CD14-positive monocyte (primary cell): ENCODE measurements at regions not wholly inside any gene's neighbourhood (a gene's known extent, or its start where the extent isn't known, plus 50 kb on each side); places are given as distances from the start of the nearest gene placed in this dataset.

Source experiments
- DNase-seq, 3 donors: peaks; one replicate each; pipeline ENCODE4 v3.0.0-alpha.2; 2011 to 2022
- H2AFZ ChIP-seq: 2 replicates; pipeline ENCODE4 v1.6.0; 2012; ENCODE audit warnings: mild to moderate bottlenecking, low read depth, low read length, inconsistent platforms; ENCODE audit not compliant: insufficient read depth, poor library complexity, severe bottlenecking
- H3K27ac ChIP-seq, 2 donors: 1 replicate in 1 of 2; 2 replicates in 1 of 2; pipeline ENCODE4 v1.5.1; 2012 to 2013; ENCODE audit warnings: low read length in 2 of 2, control low read depth in 1 of 2, inconsistent platforms in 1 of 2, low read depth in 1 of 2, mild to moderate bottlenecking in 1 of 2
- H3K27me3 ChIP-seq, 2 donors: one replicate each; pipeline versions ENCODE4 v1.6.0 to v1.6.1; 2011 to 2013; ENCODE audit warnings: low read length in 2 of 2; ENCODE audit not compliant: control insufficient read depth in 2 of 2, insufficient read depth in 2 of 2
- H3K36me3 ChIP-seq, 2 donors: replicated peaks in 1 of 2; 1 replicate in 1 of 2; 2 replicates in 1 of 2; pipeline versions ENCODE4 v1.5.1 to v1.6.1; 2012 to 2013; ENCODE audit warnings: low read length in 2 of 2, control low read depth in 1 of 2, inconsistent platforms in 1 of 2, mild to moderate bottlenecking in 1 of 2; ENCODE audit not compliant: insufficient read depth in 2 of 2, control insufficient read depth in 1 of 2
- H3K4me1 ChIP-seq, 2 donors: 1 replicate in 1 of 2; 2 replicates in 1 of 2; pipeline versions ENCODE4 v1.5.1 to v1.6.1; 2012 to 2013; ENCODE audit warnings: low read length in 2 of 2, control low read depth in 1 of 2, inconsistent platforms in 1 of 2, mild to moderate bottlenecking in 1 of 2, moderate library complexity in 1 of 2; ENCODE audit not compliant: insufficient read depth in 2 of 2, control insufficient read depth in 1 of 2
- H3K4me2 ChIP-seq: replicated peaks from 2 replicates; pipeline ENCODE3; 2012; ENCODE audit warnings: low read length, moderate library complexity, mild to moderate bottlenecking; ENCODE audit not compliant: poor library complexity, severe bottlenecking; ENCODE audit errors: extremely low read depth
- H3K4me3 ChIP-seq, 3 experiments: fragments of 200-600 bp in 1 of 3; sonication (generic) in 1 of 3; replicated peaks in 1 of 3; 1 replicate in 2 of 3; 2 replicates in 1 of 3; pipeline ENCODE4 v1.5.1; 2011 to 2013; ENCODE audit warnings: low read length in 3 of 3, mild to moderate bottlenecking in 3 of 3, control low read depth in 2 of 3, low read depth in 2 of 3, inconsistent platforms in 1 of 3, moderate library complexity in 1 of 3
- H3K79me2 ChIP-seq: 2 replicates; pipeline ENCODE4 v1.6.0; 2012; ENCODE audit warnings: mild to moderate bottlenecking, control low read depth, inconsistent platforms, low read length, moderate library complexity; ENCODE audit not compliant: insufficient read depth
- H3K9ac ChIP-seq: 2 replicates; pipeline ENCODE4 v1.6.0; 2017; ENCODE audit warnings: low read length, mild to moderate bottlenecking; ENCODE audit not compliant: insufficient read depth, poor library complexity, severe bottlenecking
- H3K9me3 ChIP-seq, 2 donors: replicated peaks in 1 of 2; 1 replicate in 1 of 2; 2 replicates in 1 of 2; pipeline versions ENCODE4 v1.5.1 to v1.6.1; 2012 to 2013; ENCODE audit warnings: low read length in 2 of 2, control low read depth in 1 of 2; ENCODE audit not compliant: control insufficient read depth in 1 of 2, insufficient read depth in 1 of 2
- H4K20me1 ChIP-seq: 2 replicates; pipeline ENCODE4 v1.6.0; 2012; ENCODE audit warnings: mild to moderate bottlenecking, low read length, control low read depth, moderate library complexity; ENCODE audit not compliant: insufficient read depth
- H3K27ac Mint-ChIP-seq, 7 donors: one replicate each; pipeline ENCODE4 v1.8.0; 2020; ENCODE audit warnings: mild to moderate bottlenecking in 7 of 7, mixed read lengths in 7 of 7, moderate library complexity in 6 of 7, inconsistent platforms in 2 of 7
- H3K27me3 Mint-ChIP-seq, 3 donors: one replicate each; pipeline ENCODE4 v1.8.0; 2021 to 2022; ENCODE audit warnings: low read depth in 3 of 3, mild to moderate bottlenecking in 3 of 3, mixed read lengths in 3 of 3, moderate library complexity in 3 of 3, inconsistent platforms in 1 of 3
- H3K36me3 Mint-ChIP-seq, 2 donors: one replicate each; pipeline ENCODE4 v1.8.0; 2020; ENCODE audit warnings: mixed read lengths in 2 of 2, inconsistent platforms in 1 of 2, mild to moderate bottlenecking in 1 of 2
- H3K4me1 Mint-ChIP-seq: one replicate; pipeline ENCODE4 v1.8.0; 2020; ENCODE audit warnings: mild to moderate bottlenecking, mixed read lengths
- H3K4me3 Mint-ChIP-seq, 2 donors: one replicate each; pipeline ENCODE4 v1.8.0; 2020; ENCODE audit warnings: mild to moderate bottlenecking in 2 of 2, mixed read lengths in 2 of 2, moderate library complexity in 1 of 2
- H3K9me3 Mint-ChIP-seq, 7 donors: one replicate each; pipeline ENCODE4 v1.8.0; 2020 to 2022; ENCODE audit warnings: mixed read lengths in 7 of 7, mild to moderate bottlenecking in 6 of 7, moderate library complexity in 6 of 7, inconsistent platforms in 2 of 7
- WGBS: methylation state at CpG from one replicate; pipeline ENCODE4 v1.1.5; 2013; ENCODE audit warnings: missing lambda C conversion rate; ENCODE audit not compliant: insufficient coverage; 5-methylcytosine and 5-hydroxymethylcytosine counted together
- intact Hi-C, 2 donors: fragments of 100-400 bp; cut with micrococcal nuclease; formaldehyde crosslinking; loops; one replicate each; pipeline versions ENCODE4 v1.15.0 to v1.15.1; 2023
- TF ChIP-seq, protein P1 (sequence below): fragments of 200-600 bp; IDR thresholded peaks from one replicate; pipeline ENCODE4 v1.8.0; 2022; ENCODE audit warnings: antibody characterized with exemption, mild to moderate bottlenecking

DNA sequence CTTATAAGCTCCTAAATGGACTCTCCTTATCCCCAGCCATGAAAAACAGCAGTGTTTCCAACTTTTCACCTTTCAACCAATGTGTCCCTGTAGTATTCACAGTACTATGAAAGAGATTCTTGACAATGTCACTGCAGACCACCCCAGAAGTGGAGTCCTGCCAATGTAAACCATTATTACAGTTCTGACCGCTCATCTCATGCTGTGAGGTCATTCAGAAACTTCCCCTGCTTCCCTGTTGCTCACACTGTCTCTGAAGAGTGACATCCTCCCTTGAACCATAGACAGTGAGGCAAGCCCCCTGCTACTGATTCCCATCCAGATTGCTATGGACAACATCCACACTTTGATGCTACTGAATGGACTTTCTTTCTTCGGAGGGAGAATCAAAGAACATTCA, 1523.7 kb upstream of the ACVR2A start:
- H2AFZ ChIP-seq = no peak overlapping the region
- H3K79me2 ChIP-seq = no peaks in the 10 kb centered on the region
- no peaks in the 10 kb centered on the region for H3K9me3 ChIP-seq
- intact Hi-C loops = no loop called here
- H3K4me3 ChIP-seq = no peak overlapping the region
- H3K36me3 Mint-ChIP-seq = no peaks in the 10 kb centered on the region
- TF ChIP-seq, protein P1, sequence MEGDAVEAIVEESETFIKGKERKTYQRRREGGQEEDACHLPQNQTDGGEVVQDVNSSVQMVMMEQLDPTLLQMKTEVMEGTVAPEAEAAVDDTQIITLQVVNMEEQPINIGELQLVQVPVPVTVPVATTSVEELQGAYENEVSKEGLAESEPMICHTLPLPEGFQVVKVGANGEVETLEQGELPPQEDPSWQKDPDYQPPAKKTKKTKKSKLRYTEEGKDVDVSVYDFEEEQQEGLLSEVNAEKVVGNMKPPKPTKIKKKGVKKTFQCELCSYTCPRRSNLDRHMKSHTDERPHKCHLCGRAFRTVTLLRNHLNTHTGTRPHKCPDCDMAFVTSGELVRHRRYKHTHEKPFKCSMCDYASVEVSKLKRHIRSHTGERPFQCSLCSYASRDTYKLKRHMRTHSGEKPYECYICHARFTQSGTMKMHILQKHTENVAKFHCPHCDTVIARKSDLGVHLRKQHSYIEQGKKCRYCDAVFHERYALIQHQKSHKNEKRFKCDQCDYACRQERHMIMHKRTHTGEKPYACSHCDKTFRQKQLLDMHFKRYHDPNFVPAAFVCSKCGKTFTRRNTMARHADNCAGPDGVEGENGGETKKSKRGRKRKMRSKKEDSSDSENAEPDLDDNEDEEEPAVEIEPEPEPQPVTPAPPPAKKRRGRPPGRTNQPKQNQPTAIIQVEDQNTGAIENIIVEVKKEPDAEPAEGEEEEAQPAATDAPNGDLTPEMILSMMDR = no peak
- no peak for DNase-seq
- H3K4me2 ChIP-seq = no peak overlapping the region
- peaks cover 0 to 3% (median 0%) of the 10 kb centered on the region in 3 donors for H3K27me3 Mint-ChIP-seq
- no peak overlapping the region for H3K9ac ChIP-seq
- H3K27ac ChIP-seq = no peak overlapping the region
- H4K20me1 ChIP-seq = no peaks in the 10 kb centered on the region
- no peaks in the 10 kb centered on the region for H3K4me1 ChIP-seq
- H3K9me3 Mint-ChIP-seq = no peaks in the 10 kb centered on the region
- no peak overlapping the region for H3K4me3 Mint-ChIP-seq
- H3K36me3 ChIP-seq = no peaks in the 10 kb centered on the region
- H3K27me3 ChIP-seq = no peaks in the 10 kb centered on the region
- peaks cover 7% of the 10 kb centered on the region for H3K4me1 Mint-ChIP-seq
- no peak overlapping the region for H3K27ac Mint-ChIP-seq
- WGBS = 60% methylated on average over 2 of the region's 2 CpGs

DNA sequence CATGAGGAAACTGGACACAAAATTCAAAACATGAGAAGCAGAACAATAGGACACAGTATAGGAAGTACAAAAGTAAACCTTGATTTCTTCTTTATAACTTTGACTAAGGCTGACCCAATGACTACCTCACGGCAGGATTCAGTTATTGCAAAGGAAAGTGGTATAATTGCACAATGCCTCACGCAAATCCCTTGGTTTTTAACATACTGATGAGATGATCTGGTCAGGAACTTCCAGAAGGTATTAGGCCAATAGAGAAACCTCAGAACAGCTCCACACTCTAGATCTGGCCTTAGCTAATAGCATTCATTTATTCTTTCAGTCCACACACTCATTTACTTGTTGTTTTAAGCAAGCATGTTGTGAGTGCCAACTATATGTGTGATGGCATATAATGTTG, 1526.9 kb upstream of the ACVR2A start:
- no peak overlapping the region for H3K4me3 Mint-ChIP-seq
- Histone ChIP-seq H2AFZ (no peak overlapping the region), H3K4me1 (no peaks in the 10 kb centered on the region), H3K9me3 (no peaks in the 10 kb centered on the region), H4K20me1 (no peaks in the 10 kb centered on the region), H3K4me3 (no peak overlapping the region), H3K9ac (no peak overlapping the region), H3K27ac (no peak overlapping the region), H3K36me3 (no peaks in the 10 kb centered on the region), H3K4me2 (no peak overlapping the region), H3K27me3 (no peaks in the 10 kb centered on the region), H3K79me2 (no peaks in the 10 kb centered on the region)
- no CpG with 5 or more reads among the region's 2 CpGs for WGBS
- H3K27me3 Mint-ChIP-seq = peaks cover 0 to 3% (median 0%) of the 10 kb centered on the region in 3 donors
- TF ChIP-seq, protein P1 = no peak
- H3K4me1 Mint-ChIP-seq = peaks cover 8% of the 10 kb centered on the region
- no peak for DNase-seq
- intact Hi-C loops = no loop called here
- H3K27ac Mint-ChIP-seq = no peak overlapping the region
- no peaks in the 10 kb centered on the region for H3K36me3 Mint-ChIP-seq
- no peaks in the 10 kb centered on the region for H3K9me3 Mint-ChIP-seq
